NCI-H446 (cell line): ENCODE measurements at regions not wholly inside any gene's neighbourhood (a gene's known extent, or its start where the extent isn't known, plus 50 kb on each side); places are given as distances from the start of the nearest gene placed in this dataset.

Source experiments
- DNase-seq, 2 experiments: peaks; one replicate each; lab custom pipeline; 2025; lab: John Stamatoyannopoulos, UW

- DNase-seq, result no peak
These were observed 79.5 kb downstream of the FOXA2 start for GRCh38 chr20:22504829-22505377.

GRCh38 chr20:22503577-22503976 lies 80.8 kb downstream of the FOXA2 start:
- no peak for DNase-seq

DNA sequence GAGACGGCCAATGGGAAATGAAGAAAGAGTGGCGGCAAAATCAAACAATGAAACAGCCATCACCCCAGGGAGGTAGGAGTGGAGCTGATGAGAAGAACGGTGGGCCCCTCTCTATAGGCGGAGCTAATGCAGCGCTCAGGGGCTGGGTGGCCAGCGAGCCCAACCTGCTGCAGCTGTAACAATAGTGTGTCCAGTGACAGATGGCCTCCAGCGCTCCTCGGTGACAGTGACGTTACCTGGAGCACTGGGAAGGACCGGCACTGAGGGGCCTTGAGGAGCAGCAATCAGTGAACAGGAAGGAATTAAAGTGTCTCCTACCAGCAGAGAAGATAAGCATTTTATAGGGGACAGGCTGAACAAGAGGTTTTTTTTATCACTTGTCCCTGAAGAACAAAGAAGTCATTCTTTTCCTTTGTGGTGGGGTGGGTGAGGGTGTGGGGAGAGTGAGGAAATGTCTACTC lies 81.6 kb downstream of the FOXA2 start:
- no peak for DNase-seq

DNA sequence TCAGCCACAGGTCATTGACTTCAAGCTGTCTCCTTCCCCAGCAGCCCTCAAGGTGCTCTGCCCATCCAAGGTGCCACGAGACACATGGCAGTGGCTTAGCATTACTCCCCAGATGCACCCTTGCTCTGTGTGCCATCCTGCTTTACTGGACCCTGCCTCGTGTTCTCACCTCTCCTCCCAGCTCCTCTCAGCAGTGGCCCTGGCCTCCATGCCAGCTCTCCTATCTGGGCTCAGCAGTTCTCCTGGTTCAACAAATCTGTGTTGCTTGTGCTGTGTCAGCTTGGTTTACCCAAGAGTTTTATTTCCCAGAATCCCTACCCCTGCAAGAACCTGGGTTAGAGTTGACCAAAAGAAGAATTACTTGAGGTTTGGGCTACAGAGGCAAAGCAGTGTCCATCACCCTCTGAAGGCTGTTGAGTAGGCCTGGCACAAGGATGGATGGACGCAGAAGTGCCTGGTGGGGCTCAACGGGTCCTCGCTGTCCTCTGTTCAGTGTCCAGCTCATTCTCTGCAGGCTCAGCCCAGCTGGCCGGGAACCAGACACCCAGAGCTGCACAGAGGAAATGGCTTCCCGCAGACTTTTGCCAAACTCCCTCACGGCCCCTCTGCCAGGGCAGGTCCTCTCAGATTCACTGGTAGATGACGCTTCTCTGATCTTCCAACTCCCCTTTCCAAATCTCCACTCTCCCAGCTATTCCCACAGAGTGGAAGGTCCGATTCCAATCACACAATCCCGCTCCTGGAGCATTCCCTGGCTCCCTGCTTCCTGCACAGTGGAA lies 82.6 kb downstream of the FOXA2 start:
- DNase-seq, result no peak

- no peak for DNase-seq
These were observed 83.3 kb downstream of the FOXA2 start for GRCh38 chr20:22501034-22501433.

GRCh38 chr20:22499515-22500166 lies 84.7 kb downstream of the FOXA2 start:
- DNase-seq, result no peak

- DNase-seq, result no peak
These were observed 87.6 kb downstream of the FOXA2 start for GRCh38 chr20:22496817-22497216.

- DNase-seq, result no peak
These were observed 88.6 kb downstream of the FOXA2 start for GRCh38 chr20:22495789-22496188.

GRCh38 chr20:22495172-22495571 lies 89.2 kb downstream of the FOXA2 start:
- no peak for DNase-seq

DNA sequence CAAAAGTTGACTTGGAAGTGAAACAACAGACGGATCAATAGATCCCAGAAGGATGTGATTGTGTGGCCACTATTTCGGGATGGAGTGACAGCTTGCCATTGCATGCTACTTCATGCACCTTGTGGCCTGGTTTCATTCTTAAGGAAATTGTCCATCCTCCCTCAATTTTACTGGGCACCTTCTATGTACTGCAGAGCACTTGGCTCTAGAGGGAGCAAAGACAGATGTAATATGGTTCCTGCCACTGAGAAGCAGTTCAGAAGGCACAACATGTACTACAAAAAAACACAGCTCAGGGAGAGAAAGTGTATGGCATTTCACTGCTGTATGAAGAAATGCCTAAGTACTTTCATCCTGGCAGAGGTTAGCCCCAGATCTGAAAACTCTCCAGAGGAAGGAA lies 91.9 kb downstream of the FOXA2 start:
- no peak for DNase-seq

DNA sequence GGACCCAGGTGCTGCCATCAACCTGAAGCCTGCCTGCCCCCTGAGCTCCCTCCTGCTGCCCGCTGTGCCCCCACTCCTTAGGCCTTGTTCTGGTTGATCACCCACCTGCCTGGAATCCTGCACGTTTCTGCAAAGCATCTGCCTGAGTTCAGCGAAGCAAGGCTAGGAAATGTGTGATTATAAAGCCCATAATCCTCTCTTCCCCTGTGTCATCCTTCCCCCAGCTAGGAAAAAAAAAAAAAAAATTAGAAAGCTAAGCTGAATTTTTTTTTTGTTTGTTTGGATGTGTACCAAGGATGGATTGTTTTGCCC lies 93.2 kb downstream of the FOXA2 start:
- no peak for DNase-seq

- DNase-seq, result no peak
These were observed 93.8 kb downstream of the FOXA2 start for GRCh38 chr20:22490287-22491193.

GRCh38 chr20:22489626-22490286 lies 94.6 kb downstream of the FOXA2 start:
- no peak for DNase-seq

DNA sequence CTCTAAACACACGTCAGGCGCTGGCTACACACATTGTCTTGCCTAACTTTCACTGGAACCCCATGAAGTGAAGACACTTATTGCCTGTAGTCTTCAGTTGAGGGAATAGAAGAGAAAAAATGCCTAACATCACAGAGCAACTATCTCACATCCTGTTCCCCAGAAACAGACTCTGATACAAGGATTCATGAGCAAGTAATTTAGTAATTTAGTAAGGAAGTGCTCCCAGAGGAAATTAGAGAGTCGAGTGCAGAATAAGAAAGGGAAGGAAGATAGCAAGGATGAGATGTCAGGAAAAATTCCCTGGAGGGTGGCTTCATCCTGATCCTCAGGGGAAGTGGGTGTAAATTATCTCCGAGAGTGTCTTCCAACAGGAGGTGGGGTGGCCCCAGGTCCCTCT lies 104.0 kb downstream of the FOXA2 start:
- DNase-seq, result no peak

- no peak for DNase-seq
These were observed 108.7 kb downstream of the FOXA2 start for GRCh38 chr20:22475662-22476061.

- DNase-seq, result no peak
These were observed 110.1 kb downstream of the FOXA2 start for GRCh38 chr20:22474224-22474623.

GRCh38 chr20:22473293-22473692 lies 111.1 kb downstream of the FOXA2 start:
- no peak for DNase-seq

GRCh38 chr20:22472447-22473100 lies 111.8 kb downstream of the FOXA2 start:
- no peak for DNase-seq

- DNase-seq, result no peak
These were observed 113.1 kb downstream of the FOXA2 start for GRCh38 chr20:22471156-22471836.

GRCh38 chr20:22470620-22471026 lies 113.7 kb downstream of the FOXA2 start:
- DNase-seq, result no peak
